HCT116 (cell line): ENCODE measurements at regions not wholly inside any gene's neighbourhood (a gene's known extent, or its start where the extent isn't known, plus 50 kb on each side); places are given as distances from the start of the nearest gene placed in this dataset.

Source experiments
- ATAC-seq: fragments of 200-7000 bp; cut with Tn5 transposase; 2 replicates; pipeline ENCODE4 v1.9.1; 2020; ENCODE audit warnings: mild to moderate bottlenecking, moderate library complexity
- BruUV-seq: library from RNA; stranded (reverse); fragments of 400-500 nt; replicated peaks from 2 replicates; lab custom pipeline; 2021; lab: Mats Ljungman, UMichigan
- CTCF ChIA-PET: fragments of 300-600 bp; sonication (Branson Sonifier 250); formaldehyde crosslinking; loops from one replicate; lab custom pipeline; 2021; ENCODE audit warnings: antibody characterized with exemption; lab: Charles Lee
- POLR2A ChIA-PET: fragments of 300-600, 350-600 bp; sonication (Branson Sonifier 250); formaldehyde crosslinking; loops from one replicate; lab custom pipeline; 2021; ENCODE audit warnings: antibody characterized with exemption; lab: Charles Lee
- RAD21 ChIA-PET, 2 experiments: fragments of 300-600 bp; sonication (Branson Sonifier 250); formaldehyde crosslinking; loops; one replicate each; lab custom pipeline; 2023; ENCODE audit warnings: low total read pairs in 2 of 2; ENCODE audit not compliant: uncharacterized antibody in 2 of 2, unreplicated experiment in 2 of 2, low non-redundant PET in 1 of 2; lab: Charles Lee
- DNase-seq: peaks from one replicate; pipeline ENCODE4 v3.0.0-alpha.2; 2010; ENCODE audit warnings: low read depth, low spot score
- H2AFZ ChIP-seq: fragments of 200-600 bp; shearing (Covaris generic), sonication (generic); 2 replicates; pipeline ENCODE4 v1.6.1; 2017; ENCODE audit warnings: low read depth, mixed run types, mixed read lengths, antibody characterized with exemption, low read length; ENCODE audit not compliant: poor library complexity, severe bottlenecking
- H3K27ac ChIP-seq: 2 replicates; pipeline ENCODE4 v1.5.1; 2012; ENCODE audit warnings: low read depth, low read length
- H3K27me3 ChIP-seq: fragments of 200-600 bp; sonication (generic); 2 replicates; pipeline ENCODE4 v1.6.1; 2016; ENCODE audit warnings: mixed run types, low read length, mixed read lengths; ENCODE audit not compliant: insufficient read depth
- H3K36me3 ChIP-seq, 2 experiments: fragments of 200-500 bp in 1 of 2; fragments of 200-600 bp in 1 of 2; sonication (Bioruptor generic) in 1 of 2; sonication (generic) in 1 of 2; 2 replicates each; pipeline versions ENCODE4 v1.5.1 to v1.6.1; 2014 to 2016; ENCODE audit warnings: low read length in 2 of 2, inconsistent platforms in 1 of 2, mixed read lengths in 1 of 2, mixed run types in 1 of 2; ENCODE audit not compliant: insufficient read depth in 2 of 2, control insufficient read depth in 1 of 2
- H3K4me1 ChIP-seq, 2 experiments: fragments of 200-600 bp in 1 of 2; sonication (generic) in 1 of 2; 2 replicates each; pipeline versions ENCODE4 v1.5.1 to v1.6.1; 2012 to 2017; ENCODE audit warnings: low read length in 2 of 2, inconsistent platforms in 1 of 2, mild to moderate bottlenecking in 1 of 2, mixed read lengths in 1 of 2, mixed run types in 1 of 2, moderate library complexity in 1 of 2; ENCODE audit not compliant: insufficient read depth in 2 of 2, control insufficient read depth in 1 of 2
- H3K4me2 ChIP-seq: fragments of 200-600 bp; sonication (generic); 2 replicates; pipeline ENCODE4 v1.6.1; 2017; ENCODE audit warnings: mixed run types, low read length, mixed read lengths
- H3K4me3 ChIP-seq, 2 experiments: fragments of 200-600 bp in 1 of 2; sonication (generic) in 1 of 2; replicated peaks in 1 of 2; 2 replicates each; pipeline ENCODE4 v1.5.1; 2011 to 2016; ENCODE audit warnings: low read length in 2 of 2, control low read depth in 1 of 2, low read depth in 1 of 2, mild to moderate bottlenecking in 1 of 2, mixed read lengths in 1 of 2, mixed run types in 1 of 2
- H3K79me2 ChIP-seq: fragments of 200-600 bp; sonication (generic); 2 replicates; pipeline ENCODE4 v1.6.1; 2017; ENCODE audit warnings: mild to moderate bottlenecking, mixed run types, low read length, moderate library complexity, mixed read lengths; ENCODE audit not compliant: insufficient read depth
- H3K9ac ChIP-seq: fragments of 200-600 bp; sonication (generic); 2 replicates; pipeline ENCODE4 v1.6.1; 2016; ENCODE audit warnings: low read length, mixed read lengths
- H3K9me2 ChIP-seq: fragments of 200-600 bp; sonication (generic), shearing (Covaris generic); 2 replicates; pipeline ENCODE4 v1.6.1; 2017; ENCODE audit warnings: mixed run types, mild to moderate bottlenecking, moderate library complexity; ENCODE audit not compliant: insufficient read depth
- H3K9me3 ChIP-seq, 2 experiments: fragments of 200-500 bp in 1 of 2; fragments of 200-600 bp in 1 of 2; sonication (Bioruptor generic) in 1 of 2; sonication (generic) in 1 of 2; 2 replicates each; pipeline ENCODE4 v1.6.1; 2014 to 2017; ENCODE audit warnings: low read length in 2 of 2, mixed read lengths in 2 of 2, inconsistent platforms in 1 of 2, low read depth in 1 of 2, mild to moderate bottlenecking in 1 of 2, mixed run types in 1 of 2, moderate library complexity in 1 of 2; ENCODE audit not compliant: control insufficient read depth in 1 of 2, insufficient read depth in 1 of 2
- H4K20me1 ChIP-seq: fragments of 200-600 bp; sonication (generic), shearing (Covaris generic); 2 replicates; pipeline ENCODE4 v1.6.1; 2017; ENCODE audit warnings: mixed run types, mild to moderate bottlenecking, moderate library complexity; ENCODE audit not compliant: insufficient read depth
- CBX3 ChIP-seq: IDR thresholded peaks from 2 replicates; pipeline ENCODE4 v1.6.1; 2012; ENCODE audit warnings: low read depth
- CEBPB ChIP-seq: IDR thresholded peaks from 2 replicates; pipeline ENCODE4 v1.6.1; 2012; ENCODE audit warnings: low read depth
- CTCF ChIP-seq, 3 experiments: fragments of 200-600 bp in 1 of 3; sonication (generic) in 1 of 3; IDR thresholded peaks in 2 of 3; conservative IDR thresholded peaks in 1 of 3; 2 replicates each; pipeline ENCODE4 v1.5.1; 2012 to 2017; ENCODE audit warnings: low read depth in 2 of 3, low read length in 2 of 3, antibody characterized with exemption in 1 of 3, borderline replicate concordance in 1 of 3, control low read depth in 1 of 3, mild to moderate bottlenecking in 1 of 3, mixed read lengths in 1 of 3, mixed run types in 1 of 3, moderate library complexity in 1 of 3; ENCODE audit not compliant: insufficient read depth in 1 of 3
- EGR1 ChIP-seq: IDR thresholded peaks from 2 replicates; pipeline ENCODE4 v1.6.1; 2012; ENCODE audit warnings: low read depth
- ELF1 ChIP-seq: IDR thresholded peaks from 2 replicates; pipeline ENCODE4 v1.6.1; 2012; ENCODE audit warnings: low read depth, borderline replicate concordance
- EZH2 ChIP-seq: fragments of 200-600 bp; sonication (generic); IDR thresholded peaks from 2 replicates; pipeline ENCODE4 v1.6.1; 2017; ENCODE audit warnings: antibody characterized with exemption, mixed run types
- EZH2phosphoT487 ChIP-seq: fragments of 200-600 bp; IDR thresholded peaks from 2 replicates; pipeline ENCODE4 v1.6.1; 2018; ENCODE audit warnings: antibody characterized with exemption, borderline replicate concordance
- FOSL1 ChIP-seq: IDR thresholded peaks from 2 replicates; pipeline ENCODE4 v1.6.1; 2012; ENCODE audit warnings: low read depth
- JUND ChIP-seq: IDR thresholded peaks from 2 replicates; pipeline ENCODE4 v1.6.1; 2012
- POLR2A ChIP-seq: IDR thresholded peaks from 2 replicates; pipeline ENCODE4 v1.7.0; 2011; ENCODE audit warnings: borderline replicate concordance; ENCODE audit not compliant: insufficient read depth, insufficient read length; ENCODE audit errors: extremely low read depth
- POLR2AphosphoS5 ChIP-seq: IDR thresholded peaks from 2 replicates; pipeline ENCODE4 v1.6.1; 2011; ENCODE audit warnings: mild to moderate bottlenecking, low read depth, low read length, moderate library complexity
- SIN3A ChIP-seq: IDR thresholded peaks from 2 replicates; pipeline ENCODE4 v1.6.1; 2012; ENCODE audit warnings: low read depth
- SP1 ChIP-seq: IDR thresholded peaks from 2 replicates; pipeline ENCODE4 v1.6.1; 2012; ENCODE audit warnings: low read depth
- SRF ChIP-seq: IDR thresholded peaks from 2 replicates; pipeline ENCODE4 v1.6.1; 2012; ENCODE audit warnings: low read depth
- TCF7L2 ChIP-seq: IDR thresholded peaks from 2 replicates; pipeline ENCODE4 v1.7.0; 2011; ENCODE audit warnings: borderline replicate concordance, inconsistent platforms; ENCODE audit not compliant: insufficient read depth, insufficient read length; ENCODE audit errors: extremely low read depth
- YY1 ChIP-seq: IDR thresholded peaks from 2 replicates; pipeline ENCODE4 v1.6.1; 2011; ENCODE audit warnings: low read length, low read depth, moderate library complexity, mild to moderate bottlenecking; ENCODE audit not compliant: insufficient replicate concordance; ENCODE audit errors: extremely low read depth
- ZFX ChIP-seq: fragments of 450-650 bp; IDR thresholded peaks from 2 replicates; pipeline ENCODE4 v1.6.1; 2017
- ZNF274 ChIP-seq: fragments of 200-500 bp; sonication (Bioruptor generic); IDR thresholded peaks from 2 replicates; pipeline ENCODE4 v1.6.1; 2014; ENCODE audit warnings: mild to moderate bottlenecking, low read depth, low read length, inconsistent platforms
- intact Hi-C: fragments of 100-400 bp; cut with micrococcal nuclease; formaldehyde crosslinking; loops from 2 replicates; pipeline ENCODE4 v1.10.0; 2022
- TF ChIP-seq, protein P1 (sequence below): IDR thresholded peaks from 2 replicates; pipeline ENCODE4 v1.6.1; 2012
- TF ChIP-seq, protein P2 (sequence below): IDR thresholded peaks from 2 replicates; pipeline ENCODE4 v1.6.1; 2012

DNA sequence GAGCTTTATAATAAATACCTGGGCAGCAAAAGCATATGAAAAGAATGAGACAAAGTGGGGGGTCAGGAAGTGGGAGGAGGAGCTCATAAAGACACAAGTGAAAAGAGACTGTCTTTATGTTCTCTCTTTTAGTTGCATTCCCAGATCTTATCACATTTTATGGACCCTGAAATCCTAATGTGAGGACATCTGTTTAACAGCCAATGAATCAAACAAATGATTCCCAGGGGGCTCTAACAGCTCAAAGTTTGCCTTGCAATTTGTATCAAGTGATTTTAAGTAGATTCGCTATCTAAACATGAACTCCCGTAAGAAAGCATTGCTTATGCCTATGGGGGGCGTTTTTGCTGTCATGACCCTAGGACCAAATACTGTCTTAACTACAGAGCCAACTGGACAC lies 332.3 kb upstream of the CNTN4 start:
- Histone ChIP-seq H3K9me3 (peaks cover 6 to 19% of the 10 kb centered on the region in 2 experiments; a peak in 2 of 4 replicates), H2AFZ (no peak overlapping the region), H3K9ac (no peak overlapping the region), H3K36me3 (no peaks in the 10 kb centered on the region), H3K9me2 (no peaks in the 10 kb centered on the region), H4K20me1 (no peaks in the 10 kb centered on the region), H3K27me3 (no peaks in the 10 kb centered on the region), H3K27ac (no peak overlapping the region), H3K4me2 (no peak overlapping the region), H3K4me3 (no peak overlapping the region), H3K4me1 (no peaks in the 10 kb centered on the region), H3K79me2 (no peaks in the 10 kb centered on the region)
- intact Hi-C loops, result no loop called here
- TF ChIP-seq EZH2 (no peak), ELF1 (no peak)
- TF ChIP-seq, protein P1, sequence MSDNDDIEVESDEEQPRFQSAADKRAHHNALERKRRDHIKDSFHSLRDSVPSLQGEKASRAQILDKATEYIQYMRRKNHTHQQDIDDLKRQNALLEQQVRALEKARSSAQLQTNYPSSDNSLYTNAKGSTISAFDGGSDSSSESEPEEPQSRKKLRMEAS, result no peak
- ATAC-seq, result no peak
- POLR2A ChIA-PET, result no interaction called here
- DNase-seq, result no peak
- RAD21 ChIA-PET, result no interaction called here
- CTCF ChIA-PET, result no interaction called here
- BruUV-seq, result no TSS peak

DNA sequence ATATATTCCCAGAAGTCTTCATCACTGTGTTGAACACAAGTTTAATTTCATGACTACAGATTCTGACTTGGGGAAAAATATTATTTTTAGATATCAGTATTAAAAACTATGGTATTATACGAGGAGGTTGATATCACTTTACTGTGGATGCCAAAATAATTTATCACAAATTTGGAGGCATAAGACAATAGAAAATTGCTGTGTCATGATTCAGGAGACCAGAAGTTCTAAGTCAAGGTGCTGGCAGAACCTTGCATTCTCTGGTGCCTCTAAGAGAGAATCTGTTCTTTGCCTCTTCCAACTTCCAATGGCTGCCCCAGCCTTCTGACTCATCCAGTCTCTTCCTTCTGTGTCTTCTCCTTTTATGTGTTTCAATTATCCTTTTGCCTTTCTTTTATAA lies 325.0 kb upstream of the CNTN4 start:
- RAD21 ChIA-PET, result no interaction called here
- Histone ChIP-seq H3K4me2 (no peak overlapping the region), H3K9me3 (peaks cover 7 to 35% of the 10 kb centered on the region in 2 experiments; a peak in 2 of 4 replicates), H3K4me1 (no peaks in the 10 kb centered on the region), H3K27me3 (no peaks in the 10 kb centered on the region), H3K4me3 (no peak overlapping the region), H3K9ac (no peak overlapping the region), H2AFZ (no peak overlapping the region), H3K36me3 (no peaks in the 10 kb centered on the region), H4K20me1 (no peaks in the 10 kb centered on the region), H3K27ac (no peak overlapping the region), H3K79me2 (no peaks in the 10 kb centered on the region), H3K9me2 (no peaks in the 10 kb centered on the region)
- CTCF ChIA-PET, result no interaction called here
- POLR2A ChIA-PET, result no interaction called here
- no peak for TF ChIP-seq ZNF274
- TF ChIP-seq CEBPB, result no peak
- no peak for TF ChIP-seq EGR1
- no peak for TF ChIP-seq CBX3
- no peak for TF ChIP-seq SP1
- no peak for TF ChIP-seq SRF
- TF ChIP-seq, protein P1, result no peak
- TF ChIP-seq CTCF (IDR thresholded peaks at IDR 0.05 in 2 of 3, conservative IDR thresholded peaks at IDR 0.05 in 1 of 3; ENCODE audit: borderline replicate concordance in 1 of 3, insufficient read depth in 1 of 3, low read depth in 2 of 3, low read length in 2 of 3), result no peak
- no peak for TF ChIP-seq POLR2A
- no peak for TF ChIP-seq ZFX
- no peak for TF ChIP-seq FOSL1
- no peak for TF ChIP-seq YY1
- no peak for TF ChIP-seq POLR2AphosphoS5
- TF ChIP-seq JUND, result no peak
- TF ChIP-seq, protein P2, sequence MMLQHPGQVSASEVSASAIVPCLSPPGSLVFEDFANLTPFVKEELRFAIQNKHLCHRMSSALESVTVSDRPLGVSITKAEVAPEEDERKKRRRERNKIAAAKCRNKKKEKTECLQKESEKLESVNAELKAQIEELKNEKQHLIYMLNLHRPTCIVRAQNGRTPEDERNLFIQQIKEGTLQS, result no peak
- TF ChIP-seq SIN3A, result no peak
- TF ChIP-seq EZH2phosphoT487, result no peak
- no peak for TF ChIP-seq EZH2
- TF ChIP-seq TCF7L2, result no peak
- ATAC-seq (no peak), DNase-seq (no peak)
- BruUV-seq, result no TSS peak
- intact Hi-C loops, result no loop called here
